H1 (cell line): ENCODE measurements at regions not wholly inside any gene's neighbourhood (a gene's known extent, or its start where the extent isn't known, plus 50 kb on each side); places are given as distances from the start of the nearest gene placed in this dataset.

Experiments
- CTCF ChIA-PET: fragments of 300-600 bp; sonication (Branson Sonifier 250); formaldehyde crosslinking; loops from one replicate; lab custom pipeline; 2021; ENCODE audit not compliant: partially characterized antibody; lab: Charles Lee
- POLR2A ChIA-PET: fragments of 300-600 bp; sonication (Branson Sonifier 250); formaldehyde crosslinking; loops from one replicate; lab custom pipeline; 2021; ENCODE audit warnings: inconsistent platforms; ENCODE audit not compliant: partially characterized antibody; lab: Charles Lee
- DNase-seq, 2 experiments: peaks; one replicate each; pipeline versions ENCODE4 v3.0.0 to v3.0.0-alpha.2; 2010 to 2022; ENCODE audit warnings: low spot score in 2 of 2, low read depth in 1 of 2, mixed read lengths in 1 of 2
- FAIRE-seq: peaks from 2 replicates; lab custom pipeline; 2011; peaks lifted over from hg19 to GRCh38; lab: Jason Lieb, UNC
- H2AFZ ChIP-seq: 2 replicates; pipeline ENCODE4 v1.8.1; 2012; ENCODE audit warnings: low read length, inconsistent platforms
- H2AK5ac ChIP-seq: 2 replicates; pipeline ENCODE4 v1.6.1; 2013; ENCODE audit warnings: low read depth, low read length
- H2BK120ac ChIP-seq: replicated peaks from 2 replicates; pipeline ENCODE3; 2013; ENCODE audit warnings: low read depth, low read length, inconsistent platforms
- H2BK12ac ChIP-seq: 2 replicates; pipeline ENCODE4 v1.6.1; 2013; ENCODE audit warnings: low read depth, low read length
- H2BK15ac ChIP-seq: 2 replicates; pipeline ENCODE4 v1.6.1; 2013; ENCODE audit warnings: low read length
- H2BK20ac ChIP-seq: 2 replicates; pipeline ENCODE4 v1.6.1; 2013; ENCODE audit warnings: low read length
- H2BK5ac ChIP-seq: 2 replicates; pipeline ENCODE4 v1.6.1; 2013; ENCODE audit warnings: low read depth, low read length
- H3K14ac ChIP-seq: 2 replicates; pipeline ENCODE4 v1.6.1; 2013; ENCODE audit warnings: inconsistent platforms; ENCODE audit not compliant: insufficient read length
- H3K18ac ChIP-seq: 2 replicates; pipeline ENCODE4 v1.6.1; 2013; ENCODE audit warnings: low read length; ENCODE audit errors: extremely low read depth
- H3K23ac ChIP-seq: 2 replicates; pipeline ENCODE4 v1.6.1; 2013; ENCODE audit warnings: inconsistent platforms; ENCODE audit not compliant: insufficient read length
- H3K23me2 ChIP-seq: 2 replicates; pipeline ENCODE4 v1.6.1; 2013; ENCODE audit warnings: low read depth, low read length
- H3K27ac ChIP-seq: 2 replicates; pipeline ENCODE4 v1.6.1; 2011; ENCODE audit warnings: low read depth, low read length, inconsistent platforms
- H3K27me3 ChIP-seq, 4 experiments: replicated peaks in 1 of 4; 1 replicate in 1 of 4; 2 replicates in 3 of 4; pipeline versions ENCODE4 v1.6.1 to v1.8.1; 2011 to 2013; ENCODE audit warnings: low read length in 3 of 4, mild to moderate bottlenecking in 3 of 4, inconsistent platforms in 2 of 4, mixed read lengths in 2 of 4, moderate library complexity in 1 of 4; ENCODE audit not compliant: control insufficient read depth in 3 of 4, insufficient read depth in 3 of 4; ENCODE audit errors: extremely low read depth in 1 of 4
- H3K36me3 ChIP-seq, 4 experiments: 2 replicates each; pipeline versions ENCODE4 v1.6.1 to v1.8.1; 2011 to 2013; ENCODE audit warnings: mild to moderate bottlenecking in 4 of 4, low read length in 3 of 4, moderate library complexity in 2 of 4, control low read depth in 1 of 4, inconsistent platforms in 1 of 4; ENCODE audit not compliant: insufficient read depth in 4 of 4, control insufficient read depth in 2 of 4
- H3K4ac ChIP-seq: replicated peaks from 2 replicates; pipeline ENCODE3; 2013; ENCODE audit warnings: low read length, low read depth, mixed read lengths, inconsistent platforms; ENCODE audit not compliant: insufficient read length
- H3K4me1 ChIP-seq, 4 experiments: replicated peaks in 1 of 4; 1 replicate in 1 of 4; 2 replicates in 3 of 4; pipeline versions ENCODE4 v1.6.1 to v1.8.1; 2011 to 2013; ENCODE audit warnings: low read length in 3 of 4, inconsistent platforms in 2 of 4, mixed read lengths in 1 of 4; ENCODE audit not compliant: insufficient read depth in 4 of 4, control insufficient read depth in 3 of 4
- H3K4me2 ChIP-seq, 2 experiments: 2 replicates each; pipeline versions ENCODE4 v1.6.1 to v1.8.1; 2011 to 2013; ENCODE audit warnings: low read depth in 2 of 2, low read length in 2 of 2, control low read depth in 1 of 2, inconsistent platforms in 1 of 2, mild to moderate bottlenecking in 1 of 2; ENCODE audit not compliant: insufficient read depth in 1 of 2
- H3K4me3 ChIP-seq, 4 experiments: fragments of 200-600, 300-600 bp in 1 of 4; sonication (generic), shearing (Covaris generic), sonication (Bioruptor Twin) in 1 of 4; 2 replicates each; pipeline versions ENCODE4 v1.5.1 to v1.8.1; 2011 to 2016; ENCODE audit warnings: low read length in 4 of 4, low read depth in 3 of 4, control low read depth in 2 of 4, inconsistent platforms in 2 of 4, mild to moderate bottlenecking in 2 of 4, mixed read lengths in 1 of 4, moderate library complexity in 1 of 4; ENCODE audit not compliant: insufficient read depth in 2 of 4; ENCODE audit errors: extremely low read depth in 1 of 4
- H3K56ac ChIP-seq: replicated peaks from 2 replicates; pipeline ENCODE3; 2013; ENCODE audit warnings: low read depth, mild to moderate bottlenecking, mixed read lengths, low read length, inconsistent platforms; ENCODE audit not compliant: insufficient read length
- H3K79me1 ChIP-seq: 2 replicates; pipeline ENCODE4 v1.6.1; 2013; ENCODE audit warnings: low read depth, low read length, control low read depth
- H3K79me2 ChIP-seq, 2 experiments: 2 replicates each; pipeline versions ENCODE4 v1.6.1 to v1.8.1; 2012 to 2013; ENCODE audit warnings: low read length in 2 of 2, mild to moderate bottlenecking in 2 of 2, inconsistent platforms in 1 of 2; ENCODE audit not compliant: insufficient read depth in 2 of 2, control insufficient read depth in 1 of 2
- H3K9ac ChIP-seq, 4 experiments: replicated peaks in 1 of 4; 1 replicate in 1 of 4; 2 replicates in 3 of 4; pipeline versions ENCODE4 v1.6.1 to v1.8.1; 2011 to 2013; ENCODE audit warnings: low read depth in 3 of 4, low read length in 3 of 4, control low read depth in 2 of 4, mild to moderate bottlenecking in 2 of 4, moderate library complexity in 2 of 4, inconsistent platforms in 1 of 4; ENCODE audit errors: extremely low read depth in 1 of 4
- H3K9me3 ChIP-seq, 2 experiments: 2 replicates each; pipeline versions ENCODE4 v1.6.1 to v1.8.1; 2012 to 2013; ENCODE audit warnings: mild to moderate bottlenecking in 2 of 2, moderate library complexity in 2 of 2, control low read depth in 1 of 2, inconsistent platforms in 1 of 2, low read depth in 1 of 2, low read length in 1 of 2, mixed read lengths in 1 of 2; ENCODE audit not compliant: insufficient read depth in 2 of 2
- H4K20me1 ChIP-seq, 2 experiments: replicated peaks in 1 of 2; 2 replicates each; pipeline versions ENCODE3 to v1.8.1; 2011 to 2013; ENCODE audit warnings: inconsistent platforms in 2 of 2, low read length in 2 of 2, mild to moderate bottlenecking in 1 of 2; ENCODE audit not compliant: insufficient read depth in 2 of 2, control insufficient read depth in 1 of 2
- H4K5ac ChIP-seq: 2 replicates; pipeline ENCODE4 v1.6.1; 2013; ENCODE audit warnings: low read length, low read depth, mixed read lengths, inconsistent platforms; ENCODE audit not compliant: insufficient read length
- H4K8ac ChIP-seq: 2 replicates; pipeline ENCODE4 v1.8.0; 2013; ENCODE audit warnings: mild to moderate bottlenecking, moderate library complexity, low read length, inconsistent platforms; ENCODE audit not compliant: insufficient read depth; ENCODE audit errors: extremely low read depth
- H4K91ac ChIP-seq: replicated peaks from 2 replicates; pipeline ENCODE3; 2013; ENCODE audit warnings: low read length, mixed read lengths, inconsistent platforms; ENCODE audit not compliant: insufficient read length
- EZH2 ChIP-seq: fragments of 200-600 bp; sonication (generic); IDR thresholded peaks from 2 replicates; pipeline ENCODE4 v1.7.1; 2012; ENCODE audit warnings: low read depth, mild to moderate bottlenecking, moderate library complexity, low read length, inconsistent platforms; ENCODE audit not compliant: severe bottlenecking
- HDAC6 ChIP-seq: IDR thresholded peaks from one replicate; pipeline ENCODE4 v1.7.1; 2012; ENCODE audit warnings: low read depth, mild to moderate bottlenecking, inconsistent platforms, low read length, moderate library complexity
- KDM4A ChIP-seq: IDR thresholded peaks from one replicate; pipeline ENCODE4 v1.7.1; 2012; ENCODE audit warnings: low read depth, mild to moderate bottlenecking, moderate library complexity, low read length, inconsistent platforms; ENCODE audit not compliant: severe bottlenecking
- KDM5A ChIP-seq: fragments of 200-600 bp; IDR thresholded peaks from 2 replicates; pipeline ENCODE4 v1.7.1; 2012; ENCODE audit warnings: mild to moderate bottlenecking, low read length, inconsistent platforms, mixed read lengths
- POU5F1 ChIP-seq: IDR thresholded peaks from 2 replicates; pipeline ENCODE4 v1.6.1; 2011; ENCODE audit warnings: low read depth, mild to moderate bottlenecking, low read length, moderate library complexity
- RFX5 ChIP-seq: IDR thresholded peaks from 2 replicates; pipeline ENCODE4 v1.6.1; 2011; ENCODE audit warnings: low read depth, low read length, improper control_type of control experiment, borderline replicate concordance
- SP1 ChIP-seq: IDR thresholded peaks from 2 replicates; pipeline ENCODE4 v1.6.1; 2011; ENCODE audit warnings: low read depth, low read length
- WGBS, 2 experiments: shearing (Covaris generic) in 1 of 2; methylation state at CpG; one replicate each; pipeline versions ENCODE4 v1.1.6 to v1.1.7; 2013 to 2015; ENCODE audit warnings: low lambda C conversion rate in 2 of 2, mixed read lengths in 2 of 2, inconsistent platforms in 1 of 2, low coverage in 1 of 2, missing lambda C conversion rate in 1 of 2; ENCODE audit not compliant: insufficient replicate concordance in 2 of 2, insufficient coverage in 1 of 2, insufficient read length in 1 of 2; ENCODE audit errors: extremely low coverage in 1 of 2, missing lambda C conversion rate in 1 of 2; 5-methylcytosine and 5-hydroxymethylcytosine counted together

DNA sequence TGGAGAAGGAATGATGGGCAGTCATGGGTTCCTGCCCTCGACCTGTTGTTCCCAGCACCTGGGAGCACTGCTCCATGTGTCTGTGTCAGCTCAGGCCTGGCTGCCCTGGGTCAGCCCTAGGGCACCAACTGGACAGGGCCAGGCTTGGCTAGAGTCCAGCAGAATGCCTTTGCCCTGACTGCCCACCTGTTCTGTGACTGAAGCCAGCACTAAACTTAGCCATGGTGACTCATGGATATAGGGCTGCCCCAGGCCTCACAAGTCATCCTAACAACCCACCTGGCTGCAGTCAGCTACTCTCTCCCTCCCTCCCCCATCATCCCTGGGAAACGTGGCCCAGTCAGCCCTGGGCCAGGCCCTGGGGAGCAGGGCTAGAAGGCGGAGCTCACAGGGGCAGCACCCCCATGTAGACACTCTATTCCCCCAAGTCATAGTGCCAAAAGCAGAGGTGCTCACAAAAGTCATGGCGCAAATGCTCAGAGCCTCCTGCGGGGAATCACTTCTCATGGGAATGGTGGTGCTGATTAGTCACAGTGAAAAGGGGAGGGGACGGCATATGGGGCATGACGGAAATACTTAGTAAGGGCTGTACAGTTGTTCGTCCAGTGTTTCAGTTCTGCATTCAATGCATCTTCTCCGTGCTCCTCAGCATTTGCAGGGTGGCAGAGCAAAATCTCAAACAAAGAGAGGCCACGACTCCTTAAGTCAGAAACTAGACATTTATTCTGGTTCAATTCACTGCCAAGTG, 52.0 kb upstream of the NTF3 start:
- Histone ChIP-seq H3K27ac (no peak overlapping the region), H3K4me1 (peaks cover 0 to 4% (median 2%) of the 10 kb centered on the region in 4 experiments; a peak in 2 of 7 replicates), H4K20me1 (no peaks in the 10 kb centered on the region), H3K4me3 (no peak overlapping the region), H4K91ac (no peak overlapping the region), H2BK15ac (no peak overlapping the region), H2BK12ac (no peak overlapping the region), H3K4ac (no peak overlapping the region), H3K4me2 (no peak overlapping the region), H2BK120ac (no peak overlapping the region), H3K79me1 (no peaks in the 10 kb centered on the region), H2AFZ (no peak overlapping the region), H3K18ac (no peak overlapping the region), H3K23ac (no peak overlapping the region), H2AK5ac (no peak overlapping the region), H4K5ac (no peak overlapping the region), H3K27me3 (0 out of 7 replicates have a peak, but pooled peaks cover 0 to 2% (median 0%) of the 10 kb centered on the region in 4 experiments), H3K23me2 (no peaks in the 10 kb centered on the region), H3K56ac (no peak overlapping the region), H3K36me3 (no peaks in the 10 kb centered on the region), H2BK5ac (no peak overlapping the region), H3K9me3 (no peaks in the 10 kb centered on the region), H4K8ac (no peak overlapping the region)
- CTCF ChIA-PET, result interaction anchor here (0.9 to 3.1 kb wide), 4 partner anchors 14 to 334 kb away, joined by 3 to 8 read pairs (median 4); no protein-coding TSS in a partner anchor
- POLR2A ChIA-PET, result interaction anchor here (1.0 to 1.2 kb wide), 2 partner anchors 9 to 12 kb away, joined by 3 to 5 read pairs; no protein-coding TSS in a partner anchor
- WGBS, 2 experiments, result 84% methylated on average over 10 of the region's 10 CpGs; no CpG with 5 or more reads in 1 of the 2 experiments
- no peak for FAIRE-seq
- no peak for DNase-seq
- TF ChIP-seq KDM4A, result no peak
- no peak for TF ChIP-seq EZH2
- TF ChIP-seq HDAC6, result no peak
- TF ChIP-seq SP1, result no peak
- TF ChIP-seq RFX5, result no peak
- no peak for TF ChIP-seq KDM5A
- TF ChIP-seq POU5F1, result no peak
- TF ChIP-seq, all 59 proteins: peak for 0
- Histone ChIP-seq H2BK20ac (no peak overlapping the region), H3K14ac (no peak overlapping the region), H3K9ac (no peak overlapping the region), H3K79me2 (no peaks in the 10 kb centered on the region)
